OCI-LY1 (cell line): ENCODE measurements at regions not wholly inside any gene's neighbourhood (a gene's known extent, or its start where the extent isn't known, plus 50 kb on each side); places are given as distances from the start of the nearest gene placed in this dataset.

Source experiments
- EZH2 ChIP-seq: fragments of 200-600 bp; sonication (generic), shearing (Covaris generic); IDR thresholded peaks from 2 replicates; pipeline ENCODE4 v1.8.0; 2017; ENCODE audit warnings: borderline replicate concordance, mixed run types, mild to moderate bottlenecking, antibody characterized with exemption, low read length, moderate library complexity, mixed read lengths
- TF ChIP-seq, protein P1 (sequence below): fragments of 200-600 bp; sonication (generic), shearing (Covaris generic); IDR thresholded peaks from 2 replicates; pipeline ENCODE4 v1.5.1; 2017; ENCODE audit warnings: mild to moderate bottlenecking, antibody characterized with exemption, low read length, moderate library complexity, mixed read lengths

DNA sequence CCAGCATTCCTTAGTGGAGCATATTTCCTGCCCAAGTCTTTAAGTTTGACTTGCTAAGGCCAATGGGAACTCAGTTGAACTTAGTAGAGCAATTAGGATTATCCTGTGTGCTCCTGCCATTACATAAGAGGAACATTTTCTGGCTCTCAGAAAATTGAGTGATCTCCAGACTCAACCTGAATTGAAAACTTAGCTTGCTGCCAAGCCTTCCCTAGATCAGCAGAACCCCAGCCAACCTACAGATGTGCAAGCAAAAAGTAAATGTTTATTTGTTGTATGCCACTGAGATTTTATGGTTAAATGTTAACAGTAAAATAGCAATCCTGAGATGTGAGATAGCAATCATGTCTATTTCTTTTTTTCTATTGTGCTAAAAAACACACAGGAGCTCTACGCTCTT is 350.9 kb downstream of the OLFM4 start:
- TF ChIP-seq, protein P1, sequence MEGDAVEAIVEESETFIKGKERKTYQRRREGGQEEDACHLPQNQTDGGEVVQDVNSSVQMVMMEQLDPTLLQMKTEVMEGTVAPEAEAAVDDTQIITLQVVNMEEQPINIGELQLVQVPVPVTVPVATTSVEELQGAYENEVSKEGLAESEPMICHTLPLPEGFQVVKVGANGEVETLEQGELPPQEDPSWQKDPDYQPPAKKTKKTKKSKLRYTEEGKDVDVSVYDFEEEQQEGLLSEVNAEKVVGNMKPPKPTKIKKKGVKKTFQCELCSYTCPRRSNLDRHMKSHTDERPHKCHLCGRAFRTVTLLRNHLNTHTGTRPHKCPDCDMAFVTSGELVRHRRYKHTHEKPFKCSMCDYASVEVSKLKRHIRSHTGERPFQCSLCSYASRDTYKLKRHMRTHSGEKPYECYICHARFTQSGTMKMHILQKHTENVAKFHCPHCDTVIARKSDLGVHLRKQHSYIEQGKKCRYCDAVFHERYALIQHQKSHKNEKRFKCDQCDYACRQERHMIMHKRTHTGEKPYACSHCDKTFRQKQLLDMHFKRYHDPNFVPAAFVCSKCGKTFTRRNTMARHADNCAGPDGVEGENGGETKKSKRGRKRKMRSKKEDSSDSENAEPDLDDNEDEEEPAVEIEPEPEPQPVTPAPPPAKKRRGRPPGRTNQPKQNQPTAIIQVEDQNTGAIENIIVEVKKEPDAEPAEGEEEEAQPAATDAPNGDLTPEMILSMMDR: no peak
- no peak for TF ChIP-seq EZH2
